GM11168 (cell line): ENCODE measurements at regions not wholly inside any gene's neighbourhood (a gene's known extent, or its start where the extent isn't known, plus 50 kb on each side); places are given as distances from the start of the nearest gene placed in this dataset.

Experiments used
- in situ Hi-C: fragments of 300-500 bp; cut with MboI; formaldehyde crosslinking; loops from one replicate; pipeline ENCODE4 v1.12.0; 2022; ENCODE audit warnings: low sequenced_read_pairs; ENCODE audit not compliant: unreplicated experiment

DNA sequence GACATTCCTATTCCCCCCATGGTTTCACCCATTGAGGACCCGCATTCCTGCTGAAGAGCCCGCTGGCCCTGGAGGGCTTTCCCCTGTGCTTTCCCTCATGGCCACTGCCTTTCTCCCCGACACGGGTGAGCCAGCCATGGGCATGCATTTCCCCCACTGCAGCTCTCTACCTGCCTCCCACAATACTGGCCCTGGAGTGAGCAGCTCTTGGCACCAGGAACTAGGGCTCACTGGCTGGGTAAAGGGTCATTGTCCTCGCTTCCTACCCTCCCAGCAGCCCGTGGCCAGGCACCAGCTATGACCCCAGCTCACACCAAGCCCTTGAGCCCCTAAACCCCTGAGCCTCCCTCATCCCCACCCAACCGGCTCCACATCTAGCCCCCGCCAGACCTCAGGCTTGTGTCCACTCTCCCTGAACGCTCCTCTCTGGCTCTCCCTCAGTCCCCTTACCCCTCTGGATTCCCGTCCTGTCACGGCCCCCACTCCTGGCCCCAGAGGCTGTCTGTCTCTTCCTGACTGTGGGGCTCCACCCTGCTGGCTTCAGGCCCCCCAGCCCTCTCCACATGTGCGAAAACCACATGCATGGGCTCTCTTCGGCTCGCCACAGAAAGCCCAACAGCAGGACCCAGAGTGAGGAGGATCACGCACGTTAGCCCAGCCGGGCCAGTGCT is 199.8 kb downstream of the ZFP36L2 start:
- in situ Hi-C loops: no loop called here

DNA sequence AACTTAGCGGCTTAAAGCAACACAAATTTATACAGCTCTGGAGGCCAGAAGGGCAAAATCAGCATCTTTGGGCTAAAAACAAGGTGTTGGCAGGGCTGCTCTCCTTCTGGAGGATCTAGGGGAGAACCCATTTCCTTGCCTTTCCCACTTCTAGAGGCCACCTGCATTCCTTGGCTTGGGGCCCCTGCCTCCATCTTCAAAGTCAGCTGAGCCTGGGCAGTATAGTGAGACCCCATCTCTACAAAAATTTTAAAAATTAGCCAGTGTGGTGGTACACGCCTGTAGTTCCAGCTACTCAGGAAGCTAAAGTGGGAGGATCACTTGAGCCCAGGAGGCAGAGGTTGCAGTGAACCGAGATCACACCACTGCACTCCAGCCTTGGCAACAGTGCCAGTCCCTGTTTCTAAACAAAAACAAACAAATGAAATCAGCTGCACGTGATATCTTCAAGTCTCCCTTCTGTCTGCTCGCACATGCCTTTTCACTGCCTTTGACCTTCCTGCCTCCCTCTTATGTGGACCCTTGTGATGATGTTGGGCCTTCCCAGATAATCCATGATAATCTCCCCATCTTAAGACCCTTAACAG is 200.6 kb downstream of the ZFP36L2 start:
- in situ Hi-C loops: no loop called here

DNA sequence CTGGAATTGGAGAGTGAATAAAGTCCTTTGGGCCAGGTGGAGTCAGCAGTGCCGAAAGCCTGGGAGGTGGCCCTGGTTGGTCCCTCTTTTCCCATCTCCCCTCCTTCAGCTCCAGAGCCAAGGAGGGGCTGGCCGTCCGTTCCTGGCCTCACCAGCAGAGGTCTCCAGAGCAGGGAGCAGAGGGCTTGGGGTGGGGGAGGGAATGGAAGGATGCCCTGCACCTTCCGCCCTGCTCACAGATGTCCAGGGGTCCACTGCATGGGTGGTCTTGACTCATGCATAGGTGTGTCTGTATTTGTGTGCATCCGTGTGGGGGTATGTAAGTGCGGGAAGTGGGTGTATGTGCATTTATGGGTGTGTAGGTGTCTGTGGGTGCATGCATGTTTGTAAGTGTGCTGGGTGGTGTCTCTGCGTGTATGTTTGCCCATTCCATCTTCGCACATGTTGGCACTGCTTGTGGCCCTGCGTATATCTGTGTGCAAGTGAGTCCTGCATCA is 201.8 kb downstream of the ZFP36L2 start:
- in situ Hi-C loops: no loop called here

DNA sequence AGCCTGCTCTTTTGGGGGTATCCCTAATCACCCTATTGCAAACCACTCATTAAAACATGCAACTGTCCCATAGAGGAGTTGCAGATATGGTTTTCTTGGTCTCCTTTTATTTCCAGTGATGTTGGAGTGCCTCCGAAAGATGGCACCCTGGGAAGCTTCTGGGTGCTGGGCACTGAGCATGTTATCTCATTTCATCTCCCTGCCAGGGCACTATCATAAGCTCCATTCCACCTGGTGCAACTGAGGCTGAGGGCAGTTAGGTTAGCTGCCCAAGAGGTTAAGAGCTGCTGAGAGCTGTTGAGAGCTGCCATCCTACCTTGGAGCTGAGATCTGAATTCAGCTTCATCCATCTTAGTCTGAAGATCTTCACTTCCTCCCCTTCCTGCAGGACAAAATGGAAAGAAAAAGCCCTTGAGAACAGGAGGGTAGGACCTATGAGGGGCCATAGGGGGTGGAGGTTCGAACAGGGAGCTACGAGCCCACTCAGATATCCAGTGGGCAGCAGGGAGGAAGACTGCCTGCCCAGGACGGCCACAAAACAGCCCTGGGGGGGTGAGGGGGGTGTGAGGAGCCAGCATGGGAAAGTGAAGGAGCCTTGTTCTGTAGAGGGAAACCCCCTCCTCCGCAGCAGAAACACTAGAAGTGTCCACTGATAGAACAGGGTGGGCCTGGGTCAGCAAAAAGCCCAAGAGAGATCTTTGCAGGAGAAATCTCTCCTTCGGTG is 202.5 kb downstream of the ZFP36L2 start:
- in situ Hi-C loops: no loop called here

DNA sequence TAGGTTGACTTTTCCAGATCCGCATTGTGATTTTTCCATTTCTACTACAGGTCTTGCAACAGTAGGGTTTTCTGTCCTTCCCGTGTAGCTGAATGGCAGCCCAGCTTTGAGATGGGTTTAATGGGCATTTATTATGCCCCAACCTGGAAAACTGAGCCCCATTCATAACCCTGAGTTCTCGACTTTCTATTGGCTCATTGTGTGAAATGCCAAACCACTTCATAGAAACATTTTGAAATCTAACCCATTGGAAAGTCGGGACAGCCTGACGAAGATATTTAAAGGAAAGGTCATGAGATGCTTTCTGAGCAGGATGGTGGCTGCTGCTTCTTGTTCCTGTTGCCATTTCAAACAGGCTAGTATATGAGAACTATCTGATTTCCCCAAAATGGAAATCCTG is 203.5 kb downstream of the ZFP36L2 start:
- in situ Hi-C loops: no loop called here

DNA sequence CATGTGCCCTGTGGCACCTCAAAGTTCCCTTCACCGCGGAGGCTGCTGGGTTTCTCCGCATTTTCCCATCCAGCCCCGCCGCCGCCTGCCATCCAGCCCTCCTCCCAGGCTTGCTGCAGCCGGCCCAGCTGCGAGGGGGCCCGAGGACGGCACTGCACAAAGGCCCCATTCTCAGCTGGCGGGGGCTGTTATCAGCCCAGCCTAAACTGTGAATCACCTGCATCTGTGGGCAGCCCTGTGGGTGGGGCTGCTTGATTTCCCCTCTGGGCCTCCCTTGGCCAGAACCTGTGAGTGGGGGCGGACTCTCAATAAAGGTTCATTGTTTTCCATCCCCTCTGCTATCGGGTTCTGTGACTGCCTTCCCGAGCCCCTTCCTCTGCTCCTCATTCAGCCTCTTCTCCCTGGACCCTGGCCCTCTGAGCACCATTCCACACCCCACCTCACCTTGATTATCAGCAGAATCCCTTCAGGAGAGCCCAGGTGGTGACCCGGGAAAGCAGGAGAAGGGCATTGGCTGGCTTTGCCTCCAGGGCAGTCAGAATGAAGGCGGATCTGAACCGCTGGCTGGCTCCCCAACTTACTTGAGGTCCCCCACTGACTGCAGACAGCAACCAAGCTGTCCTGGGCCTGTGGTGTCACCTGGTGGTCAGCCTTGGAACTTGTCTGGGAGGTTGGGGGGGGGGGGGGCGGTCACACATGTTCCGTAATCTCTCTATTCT is 204.5 kb downstream of the ZFP36L2 start:
- in situ Hi-C loops: no loop called here

DNA sequence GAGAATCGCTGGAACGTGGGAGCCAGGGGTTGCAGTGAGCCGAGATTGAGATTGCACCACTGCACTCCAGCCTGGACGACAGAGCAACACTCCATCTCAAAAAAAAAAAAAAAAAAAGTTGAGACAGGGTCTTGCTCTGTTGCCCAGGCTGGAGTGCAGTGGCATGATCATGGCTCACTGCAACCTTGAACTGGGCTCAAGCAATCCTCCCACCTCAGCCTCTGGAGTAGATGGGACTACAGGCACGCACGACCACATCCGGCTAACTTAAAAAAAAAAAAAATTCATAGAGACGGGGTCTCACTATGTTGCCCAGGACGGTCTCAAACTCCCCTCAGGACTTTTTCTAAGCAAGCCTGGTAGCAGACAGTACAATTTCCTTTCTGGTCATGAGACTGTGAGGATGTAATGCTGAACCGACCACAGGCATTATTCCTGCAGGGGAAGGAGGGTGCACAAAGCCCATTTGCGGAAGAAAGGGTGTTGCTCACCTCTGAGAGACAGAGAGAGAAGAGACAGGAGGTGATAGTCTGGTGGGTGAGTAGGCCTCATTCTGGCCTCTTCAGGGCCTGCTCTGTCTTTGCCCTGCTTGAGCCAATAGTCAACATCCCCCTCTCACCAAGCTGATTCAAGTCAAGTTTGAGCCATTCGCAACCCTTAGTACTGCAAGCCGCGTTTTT is 205.3 kb downstream of the ZFP36L2 start:
- in situ Hi-C loops: no loop called here

DNA sequence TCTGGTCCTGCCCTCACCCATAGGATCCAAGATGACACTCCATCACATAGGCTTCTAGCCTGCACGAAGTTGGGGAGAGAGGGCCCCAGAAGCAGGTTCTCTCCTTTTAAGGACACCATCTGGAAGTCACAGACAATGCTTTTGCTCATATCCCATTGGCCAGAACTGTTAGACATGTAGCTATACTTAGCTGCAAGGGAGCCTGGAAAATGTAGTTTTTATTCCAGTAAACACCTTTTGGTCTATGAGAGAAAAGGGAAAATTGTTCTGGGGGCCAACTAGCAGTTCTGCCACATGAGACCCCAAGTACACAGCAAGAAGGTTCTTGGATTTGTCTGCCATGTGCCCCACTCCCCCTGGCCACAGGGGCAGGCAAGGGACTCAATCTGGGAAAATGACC is 206.1 kb downstream of the ZFP36L2 start:
- in situ Hi-C loops: no loop called here

DNA sequence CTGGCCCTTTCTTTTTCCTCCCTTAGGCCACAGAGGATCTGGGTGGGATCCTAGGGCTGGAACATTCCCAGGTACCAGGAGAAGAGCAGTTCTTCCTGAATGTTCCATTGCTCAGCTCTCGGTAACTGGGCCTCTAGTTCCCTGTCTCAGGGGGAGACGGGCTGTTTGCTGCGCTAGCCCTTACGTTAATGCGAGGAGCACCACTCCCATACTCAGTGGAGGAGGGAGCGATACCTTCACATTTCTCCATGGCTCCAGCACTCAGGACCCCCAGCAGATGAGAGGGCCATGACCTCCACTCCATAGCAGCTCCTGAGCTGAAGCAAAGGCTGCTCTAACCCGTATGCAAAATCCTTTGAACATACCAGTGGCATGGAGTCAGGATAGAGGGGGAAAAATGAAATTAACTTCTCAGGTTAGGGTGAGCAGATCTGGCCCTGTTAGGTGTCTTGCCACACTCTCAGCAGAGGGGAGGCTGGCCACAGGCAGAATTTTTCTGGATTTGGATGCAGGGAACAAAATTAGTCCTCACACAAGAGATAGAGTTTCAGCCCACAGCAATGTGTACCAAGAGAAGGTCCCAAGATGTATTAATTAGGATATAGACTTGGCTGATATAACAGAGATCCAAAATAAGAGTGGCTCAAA is 206.7 kb downstream of the ZFP36L2 start:
- in situ Hi-C loops: no loop called here

DNA sequence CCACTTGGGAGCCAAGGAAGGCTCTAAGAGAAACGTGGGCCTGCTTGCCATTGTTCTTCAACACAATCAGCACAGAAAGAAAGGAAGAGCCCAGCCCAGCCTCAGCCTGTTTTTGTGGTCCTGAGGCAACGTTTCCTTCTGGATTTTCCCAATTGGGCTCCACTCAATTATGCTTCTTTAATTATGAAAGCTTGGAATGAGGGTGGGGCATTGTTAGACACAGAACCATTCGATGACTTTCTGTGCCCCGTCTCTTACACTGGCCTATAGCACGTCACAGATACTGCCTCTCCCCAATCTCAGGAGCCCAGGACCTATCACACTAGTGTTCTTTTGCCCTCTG is 207.4 kb downstream of the ZFP36L2 start:
- in situ Hi-C loops: no loop called here

DNA sequence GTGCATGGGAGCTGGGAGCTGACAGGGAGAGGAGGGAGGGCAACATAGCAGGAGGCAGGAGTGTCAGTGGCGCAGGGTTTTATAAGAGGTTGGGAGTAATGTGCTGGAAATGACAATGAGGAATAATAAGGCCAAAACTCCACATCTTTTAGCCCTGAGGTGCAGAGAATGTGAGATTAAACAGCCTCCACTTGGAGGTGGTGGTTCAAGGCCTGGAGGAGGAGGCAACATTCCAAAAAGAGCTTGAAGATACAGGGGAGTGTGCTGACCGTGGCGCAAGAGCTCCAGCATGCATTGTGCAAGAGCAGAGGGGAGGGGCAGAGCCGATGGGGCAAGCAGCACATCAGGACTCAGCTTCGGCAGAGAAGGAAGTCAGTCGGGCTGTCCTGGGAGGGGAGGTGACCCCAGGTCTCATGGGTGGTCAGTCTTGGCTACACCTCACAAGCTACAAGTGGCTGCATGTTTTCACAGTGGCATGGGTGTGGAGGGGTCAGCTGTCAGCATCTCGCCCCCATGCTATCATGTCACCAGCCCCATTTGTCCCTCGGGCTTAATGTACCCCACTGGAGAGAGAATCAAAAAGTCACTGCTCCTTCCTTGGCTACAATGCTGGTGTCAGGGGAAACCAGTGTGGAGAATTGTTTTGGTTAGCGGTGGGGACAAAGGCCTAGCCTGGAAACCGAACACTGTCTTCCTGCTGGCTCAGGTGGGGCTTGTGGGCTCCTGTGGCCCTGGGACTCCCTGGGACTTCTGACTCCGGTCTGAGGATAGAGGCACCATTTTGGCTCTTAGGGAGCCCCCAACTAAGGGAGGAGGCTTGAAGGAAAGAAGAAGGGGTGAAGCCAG is 208.0 kb downstream of the ZFP36L2 start:
- in situ Hi-C loops: no loop called here

DNA sequence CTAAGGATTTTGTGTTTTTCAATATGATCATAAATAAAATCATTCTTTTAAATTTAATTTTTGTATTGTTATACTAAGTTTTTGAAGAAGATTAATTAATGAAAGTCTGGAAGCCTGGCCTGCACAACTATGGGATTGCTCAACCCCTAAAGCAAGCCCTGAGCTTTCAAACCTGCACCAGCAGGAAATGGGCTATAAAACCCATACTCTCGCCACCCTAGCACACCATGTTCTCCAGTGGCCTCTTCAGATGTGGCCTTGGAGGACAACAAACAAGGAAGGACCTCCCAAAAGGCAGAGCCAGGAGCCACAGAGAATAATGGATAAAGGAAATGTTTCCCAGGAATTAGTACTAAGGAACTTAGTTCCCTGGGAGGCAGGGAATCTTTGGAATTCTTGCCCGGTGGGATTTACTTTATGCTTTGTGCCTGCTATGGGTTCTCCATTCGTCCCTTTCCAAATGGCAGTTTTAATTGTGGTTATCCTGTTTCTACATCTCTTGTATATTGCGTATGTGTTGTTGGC is 212.5 kb downstream of the ZFP36L2 start:
- in situ Hi-C loops: no loop called here

DNA sequence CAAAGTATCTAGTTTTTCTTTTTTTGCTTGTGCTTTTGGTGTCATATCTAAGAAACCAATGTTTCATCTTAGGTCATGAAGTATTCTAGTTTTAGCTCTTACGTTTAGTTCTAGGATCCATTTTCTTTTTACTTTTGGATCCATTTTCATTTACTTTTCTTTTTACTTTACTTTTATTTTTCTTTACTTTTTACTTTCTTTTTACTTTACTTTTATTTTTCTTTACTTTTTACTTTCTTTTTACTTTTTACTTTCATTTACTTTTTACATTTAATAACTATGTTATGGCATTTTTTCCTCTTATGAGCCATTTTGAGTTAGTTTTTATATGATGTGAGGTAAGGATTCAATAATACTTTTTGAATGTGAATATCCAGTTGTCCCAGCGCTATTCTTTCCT is 213.4 kb downstream of the ZFP36L2 start:
- in situ Hi-C loops: no loop called here

DNA sequence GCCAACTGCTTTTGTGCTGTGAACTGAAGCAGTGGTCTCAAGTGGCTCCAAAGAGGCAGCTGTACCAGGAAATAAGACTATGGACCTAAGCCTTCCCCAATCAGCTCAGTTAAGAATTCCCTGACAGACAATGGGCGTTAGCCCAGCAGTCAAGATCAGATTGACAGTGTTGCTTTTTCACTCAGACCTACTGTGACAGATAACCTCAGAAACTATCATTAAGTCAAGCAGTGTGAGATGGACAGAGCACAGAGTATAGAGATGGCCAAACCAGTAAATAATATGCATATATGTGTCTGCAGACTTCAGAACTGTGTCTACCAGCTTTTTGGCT is 215.3 kb downstream of the ZFP36L2 start:
- in situ Hi-C loops: no loop called here

DNA sequence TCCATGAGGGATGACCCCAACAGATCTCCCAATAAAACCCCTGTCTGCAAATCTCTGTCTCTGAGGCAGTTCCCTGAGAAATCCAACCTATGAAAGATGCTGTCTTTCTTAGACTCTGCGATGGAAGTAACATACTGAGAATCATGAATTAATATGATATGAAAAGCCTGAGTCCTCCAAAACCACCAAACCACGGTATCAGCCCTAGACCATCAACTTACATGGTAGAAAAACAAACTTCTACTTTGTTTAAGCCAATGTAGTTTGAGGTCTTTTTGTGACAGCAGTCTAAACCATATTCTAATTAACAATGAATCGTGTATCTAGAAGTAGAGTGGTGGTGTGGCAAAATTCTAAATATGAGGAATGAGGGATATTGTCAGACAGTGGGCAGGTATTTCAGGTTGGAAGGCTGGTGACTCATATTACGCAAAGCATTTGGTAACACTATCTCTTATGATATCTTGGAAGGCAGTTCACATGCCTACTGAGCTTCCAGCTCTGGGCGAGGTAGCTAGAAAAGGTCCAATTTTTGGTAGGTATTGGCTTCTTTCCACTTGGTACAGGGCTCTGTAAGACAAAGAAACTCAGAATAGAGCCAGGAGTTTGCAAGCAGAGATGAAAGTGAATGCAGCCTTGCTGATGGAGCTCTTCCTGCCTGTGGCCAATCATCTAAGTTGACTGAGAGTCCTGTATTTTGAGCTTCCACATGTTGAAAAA is 215.8 kb downstream of the ZFP36L2 start:
- in situ Hi-C loops: no loop called here

DNA sequence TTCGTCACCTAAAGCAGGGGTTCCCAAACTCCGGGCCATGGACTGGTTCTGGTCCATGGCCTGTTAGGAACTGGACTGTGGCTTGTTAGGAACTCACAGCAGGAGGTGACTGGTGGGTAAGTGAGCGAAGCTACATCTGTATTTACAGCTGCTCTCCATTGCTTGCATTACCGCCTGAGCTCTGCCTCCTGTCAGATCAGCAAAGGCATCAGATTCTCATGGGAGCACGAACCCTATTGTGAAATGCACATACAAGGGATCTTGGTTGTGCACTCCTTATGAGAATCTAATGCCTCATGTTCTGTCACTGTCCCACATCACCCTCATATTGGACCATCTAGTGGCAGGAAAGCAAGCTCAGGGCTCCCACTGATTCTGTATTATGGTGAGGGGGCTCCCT is 217.0 kb downstream of the ZFP36L2 start:
- in situ Hi-C loops: no loop called here

DNA sequence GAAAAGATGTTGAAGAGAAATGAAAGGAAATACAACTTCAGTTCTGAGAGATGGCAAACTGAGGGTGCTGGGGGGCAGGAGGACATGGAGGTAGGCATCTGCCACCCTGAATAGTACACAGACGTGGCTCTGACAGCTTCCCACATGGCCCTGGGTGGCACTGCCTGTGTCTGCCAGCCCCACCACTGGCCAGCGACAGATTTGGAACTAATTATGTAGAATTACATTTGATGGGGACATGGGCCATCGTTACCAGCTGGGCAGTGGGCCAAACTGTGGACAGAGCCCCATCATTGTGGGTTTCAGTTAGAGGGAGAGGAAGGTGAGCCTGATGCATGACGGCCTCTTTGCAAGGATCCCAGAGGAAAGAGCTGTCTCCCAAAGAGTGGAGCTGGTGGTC is 216.0 kb upstream of the HAAO start:
- in situ Hi-C loops: no loop called here

DNA sequence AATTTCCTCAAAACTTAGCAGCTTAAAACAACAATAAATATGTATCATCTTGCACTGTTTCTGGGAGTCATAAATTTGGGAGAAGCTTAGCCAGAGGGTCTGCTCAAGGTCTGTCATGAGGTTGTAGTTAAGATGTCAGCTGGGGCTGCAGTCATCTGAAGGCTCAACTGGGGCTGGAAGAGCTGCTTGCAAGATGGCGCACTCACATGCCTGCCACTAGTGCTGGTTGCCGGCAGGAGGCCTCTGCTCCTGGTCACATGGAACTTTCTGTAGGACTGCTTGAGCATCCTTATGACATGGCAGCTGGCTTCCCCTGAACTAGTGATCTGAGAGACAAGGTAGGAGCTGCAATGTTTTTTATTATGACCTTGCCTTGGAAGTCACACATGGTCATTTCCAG is 215.5 kb upstream of the HAAO start:
- in situ Hi-C loops: no loop called here
